ENCODE measurements at regions not wholly inside any gene's neighbourhood (a gene's known extent, or its start where the extent isn't known, plus 50 kb on each side); places are given as distances from the start of the nearest gene placed in this dataset.

DNA sequence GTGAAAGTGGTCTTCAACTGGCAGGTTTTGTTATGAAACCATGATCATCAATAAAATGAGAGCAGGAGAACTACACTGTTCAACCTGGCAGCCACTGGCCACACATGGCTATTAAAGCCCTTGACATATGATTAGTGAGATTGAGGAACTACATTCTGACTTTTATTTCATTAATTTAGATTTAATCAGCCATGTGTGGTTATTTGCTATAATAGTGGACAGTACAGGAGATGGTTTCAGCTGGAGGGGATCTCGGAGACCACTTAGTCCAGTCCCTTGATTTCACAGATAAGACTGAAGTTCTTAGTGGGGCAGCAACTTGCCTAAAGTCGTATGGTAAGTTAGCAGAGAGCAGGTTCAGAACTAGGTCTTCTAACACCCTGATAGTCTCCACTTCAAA lies 111.7 kb upstream of the BMPER start:
- TF ChIP-seq, protein P1, sequence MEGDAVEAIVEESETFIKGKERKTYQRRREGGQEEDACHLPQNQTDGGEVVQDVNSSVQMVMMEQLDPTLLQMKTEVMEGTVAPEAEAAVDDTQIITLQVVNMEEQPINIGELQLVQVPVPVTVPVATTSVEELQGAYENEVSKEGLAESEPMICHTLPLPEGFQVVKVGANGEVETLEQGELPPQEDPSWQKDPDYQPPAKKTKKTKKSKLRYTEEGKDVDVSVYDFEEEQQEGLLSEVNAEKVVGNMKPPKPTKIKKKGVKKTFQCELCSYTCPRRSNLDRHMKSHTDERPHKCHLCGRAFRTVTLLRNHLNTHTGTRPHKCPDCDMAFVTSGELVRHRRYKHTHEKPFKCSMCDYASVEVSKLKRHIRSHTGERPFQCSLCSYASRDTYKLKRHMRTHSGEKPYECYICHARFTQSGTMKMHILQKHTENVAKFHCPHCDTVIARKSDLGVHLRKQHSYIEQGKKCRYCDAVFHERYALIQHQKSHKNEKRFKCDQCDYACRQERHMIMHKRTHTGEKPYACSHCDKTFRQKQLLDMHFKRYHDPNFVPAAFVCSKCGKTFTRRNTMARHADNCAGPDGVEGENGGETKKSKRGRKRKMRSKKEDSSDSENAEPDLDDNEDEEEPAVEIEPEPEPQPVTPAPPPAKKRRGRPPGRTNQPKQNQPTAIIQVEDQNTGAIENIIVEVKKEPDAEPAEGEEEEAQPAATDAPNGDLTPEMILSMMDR (IDR thresholded peaks at IDR 0.05; ENCODE audit: insufficient read depth, low read depth, low read length) = no peak
- TF ChIP-seq EZH2 (IDR thresholded peaks at IDR 0.05; ENCODE audit: insufficient read depth, low read length) = no peak
